Kidney (tissue), 13 donors: ENCODE measurements at regions not wholly inside any gene's neighbourhood (a gene's known extent, or its start where the extent isn't known, plus 50 kb on each side); places are given as distances from the start of the nearest gene placed in this dataset.

Experiments used
- DNase-seq, 5 donors: peaks; one replicate each; pipeline ENCODE4 v3.0.0-alpha.2; 2013 to 2020
- FAIRE-seq: peaks from 2 replicates; lab custom pipeline; 2012; peaks lifted over from hg19 to GRCh38; lab: Jason Lieb, UNC
- H3K27ac ChIP-seq, 2 donors: one replicate each; pipeline ENCODE4 v1.7.0; 2013; ENCODE audit warnings: low read depth in 2 of 2, low read length in 2 of 2, inconsistent platforms in 1 of 2
- H3K27me3 ChIP-seq: one replicate; pipeline ENCODE4 v1.7.1; 2013; ENCODE audit warnings: low read length, inconsistent platforms; ENCODE audit not compliant: control insufficient read depth, insufficient read depth
- H3K36me3 ChIP-seq, 3 donors: one replicate each; pipeline versions ENCODE4 v1.7.0 to v1.7.1; 2013; ENCODE audit warnings: low read length in 3 of 3, control low read depth in 1 of 3, inconsistent platforms in 1 of 3; ENCODE audit not compliant: insufficient read depth in 3 of 3, control insufficient read depth in 2 of 3
- H3K4me1 ChIP-seq, 3 donors: one replicate each; pipeline versions ENCODE4 v1.7.0 to v1.7.1; 2013; ENCODE audit warnings: low read length in 3 of 3, inconsistent platforms in 1 of 3, low read depth in 1 of 3; ENCODE audit not compliant: control insufficient read depth in 2 of 3, insufficient read depth in 2 of 3
- H3K4me3 ChIP-seq, 3 donors: one replicate each; pipeline versions ENCODE4 v1.7.0 to v1.8.1; 2013; ENCODE audit warnings: low read length in 3 of 3, control low read depth in 1 of 3, inconsistent platforms in 1 of 3
- H3K9ac ChIP-seq, 3 donors: one replicate each; pipeline versions ENCODE4 v1.7.0 to v1.7.1; 2013; ENCODE audit warnings: low read length in 3 of 3, control low read depth in 1 of 3, inconsistent platforms in 1 of 3
- H3K9me3 ChIP-seq, 3 donors: one replicate each; pipeline versions ENCODE4 v1.7.0 to v1.7.1; 2013; ENCODE audit warnings: low read length in 3 of 3, control low read depth in 1 of 3, inconsistent platforms in 1 of 3; ENCODE audit not compliant: control insufficient read depth in 2 of 3, insufficient read depth in 1 of 3
- CTCF ChIP-seq: IDR thresholded peaks from 3 replicates; pipeline ENCODE4 v1.5.1; 2012; ENCODE audit warnings: mild to moderate bottlenecking, moderate library complexity, borderline replicate concordance; ENCODE audit not compliant: insufficient read depth; ENCODE audit errors: extremely low read depth
- intact Hi-C: fragments of 100-400 bp; cut with DNase I; formaldehyde crosslinking; loops from one replicate; pipeline ENCODE4 v1.11.1; 2022
- donor health status: control.
- donor health status: control.
- donor health status: control.
- donor health status: control.
- donor health status: control.
- donor health status: DM: yes; HTN: yes; CAD: no.
- donor health status: Normal renal cell carcinoma (clear cell type).

- H3K27ac ChIP-seq: no peak overlapping the region
- intact Hi-C loops: no loop called here
Observed at GRCh38 chr11:8784954-8785353, 102.4 kb downstream of the RPL27A start.

GRCh38 chr11:8785457-8785856 lies 102.9 kb downstream of the RPL27A start:
- FAIRE-seq (no peak), DNase-seq (no peak)
- no peaks in the 10 kb centered on the region for H3K9me3 ChIP-seq
- H3K27ac ChIP-seq: no peak overlapping the region
- no peaks in the 10 kb centered on the region for H3K36me3 ChIP-seq
- intact Hi-C loops: no loop called here
- H3K27me3 ChIP-seq: no peaks in the 10 kb centered on the region
- H3K4me3 ChIP-seq: no peak overlapping the region
- H3K4me1 ChIP-seq: peaks cover 0 to 4% (median 0%) of the 10 kb centered on the region in 3 donors
- no peak overlapping the region for H3K9ac ChIP-seq
- TF ChIP-seq CTCF: no peak

More at GRCh38 chr11:8784954-8785353, 102.4 kb downstream of the RPL27A start:
- H3K4me3 ChIP-seq: no peak overlapping the region
- DNase-seq (no peak), FAIRE-seq (no peak)
- no peaks in the 10 kb centered on the region for H3K36me3 ChIP-seq
- H3K9ac ChIP-seq: no peak overlapping the region
- H3K27me3 ChIP-seq: no peaks in the 10 kb centered on the region
- H3K9me3 ChIP-seq: no peaks in the 10 kb centered on the region
- no peak for TF ChIP-seq CTCF
- H3K4me1 ChIP-seq: peaks cover 0 to 2% (median 0%) of the 10 kb centered on the region in 3 donors

GRCh38 chr11:8785998-8786397 lies 103.4 kb downstream of the RPL27A start:
- TF ChIP-seq CTCF: no peak
- no peaks in the 10 kb centered on the region for H3K9me3 ChIP-seq
- no peak overlapping the region for H3K9ac ChIP-seq
- intact Hi-C loops: no loop called here
- no peak overlapping the region for H3K4me3 ChIP-seq
- H3K27ac ChIP-seq: no peak overlapping the region
- H3K4me1 ChIP-seq: peaks cover 0 to 4% (median 0%) of the 10 kb centered on the region in 3 donors
- FAIRE-seq (no peak), DNase-seq (no peak)
- no peaks in the 10 kb centered on the region for H3K36me3 ChIP-seq
- H3K27me3 ChIP-seq: no peaks in the 10 kb centered on the region

GRCh38 chr11:8786933-8787332 lies 104.3 kb downstream of the RPL27A start:
- Histone ChIP-seq H3K9ac (no peak overlapping the region), H3K36me3 (no peaks in the 10 kb centered on the region), H3K27me3 (no peaks in the 10 kb centered on the region), H3K27ac (no peak overlapping the region), H3K4me3 (no peak overlapping the region), H3K9me3 (no peaks in the 10 kb centered on the region), H3K4me1 (peaks cover 0 to 4% (median 0%) of the 10 kb centered on the region in 3 donors)
- no peak for FAIRE-seq
- no peak for DNase-seq
- intact Hi-C loops: no loop called here
- no peak for TF ChIP-seq CTCF
